ENCODE measurements at regions not wholly inside any gene's neighbourhood (a gene's known extent, or its start where the extent isn't known, plus 50 kb on each side); places are given as distances from the start of the nearest gene placed in this dataset.

DNA sequence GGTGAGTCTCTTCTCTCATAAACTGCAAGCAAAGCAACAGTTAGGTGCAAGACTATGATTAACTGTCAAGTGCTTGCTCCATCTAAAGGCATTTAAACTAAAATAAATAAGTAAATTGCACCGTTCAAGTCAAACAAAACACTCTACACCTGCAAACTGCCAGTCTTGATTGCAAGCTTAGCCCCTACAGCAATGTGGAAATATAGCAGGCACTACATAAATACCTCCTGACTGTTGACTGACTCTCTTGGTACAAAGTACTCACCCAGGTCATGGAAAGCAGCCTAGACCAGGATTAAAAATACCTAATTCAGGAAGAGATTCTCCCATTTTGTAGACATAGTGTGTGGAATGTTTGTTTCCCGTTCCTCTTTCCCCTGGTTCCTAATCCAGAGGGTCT is 176.6 kb upstream of the KLHL29 start:
- Histone ChIP-seq H2BK120ac (ENCODE audit: low read depth, low read length) (no peak overlapping the region), H3K79me1 (ENCODE audit: low read depth in 1 of 2, low read length in 2 of 2) (no peaks in the 10 kb centered on the region), H4K20me1 (ENCODE audit: insufficient read depth, low read length) (no peaks in the 10 kb centered on the region), H4K8ac (ENCODE audit: low read depth in 2 of 2, low read length in 2 of 2) (no peak overlapping the region), H3K23ac (ENCODE audit: low read depth, low read length) (no peak overlapping the region), H3K27me3 (ENCODE audit: control insufficient read depth, insufficient read depth, low read length) (no peaks in the 10 kb centered on the region), H3K14ac (replicated peaks; ENCODE audit: low read depth, low read length) (no peak overlapping the region), H2AK5ac (ENCODE audit: low read depth, low read length) (no peak overlapping the region), H3K9ac (ENCODE audit: low read depth, low read length) (no peak overlapping the region), H3K4me2 (ENCODE audit: low read depth, low read length) (no peak overlapping the region), H2BK20ac (ENCODE audit: low read depth, low read length) (no peak overlapping the region), H3K36me3 (ENCODE audit: control insufficient read depth, insufficient read depth, low read length) (no peaks in the 10 kb centered on the region), H2BK15ac (ENCODE audit: low read depth, low read length) (no peak overlapping the region), H3K9me1 (ENCODE audit: insufficient read depth, low read length) (no peaks in the 10 kb centered on the region; the same call in 1 of the 2 replicates), H3K4me1 (ENCODE audit: control insufficient read depth, insufficient read depth, low read length) (no peaks in the 10 kb centered on the region), H3K27ac (ENCODE audit: insufficient read depth, low read length) (no peak overlapping the region), H3K18ac (ENCODE audit: low read depth, low read length) (no peak overlapping the region), H2BK5ac (ENCODE audit: low read depth, low read length, poor library complexity, severe bottlenecking) (no peak overlapping the region), H2AK9ac (replicated peaks; ENCODE audit: low read depth, low read length, poor library complexity) (no peak overlapping the region), H3K4ac (ENCODE audit: low read depth, low read length) (no peak overlapping the region), H2AFZ (replicated peaks; ENCODE audit: low read length, poor library complexity) (no peak overlapping the region), H4K91ac (ENCODE audit: insufficient read depth, low read depth, low read length) (no peak overlapping the region), H3K56ac (ENCODE audit: extremely low read depth, insufficient read depth, low read length) (no peak overlapping the region), H3K9me3 (ENCODE audit: control insufficient read depth, insufficient read depth, low read length) (no peaks in the 10 kb centered on the region), H3K4me3 (ENCODE audit: insufficient read depth, low read depth, low read length) (no peak overlapping the region), H4K5ac (ENCODE audit: low read depth, low read length) (no peak overlapping the region)
- POLR2A ChIA-PET (ENCODE audit: unreplicated experiment) = no interaction called here
- BruUV-seq (replicated peaks) = no TSS peak
- CTCF ChIA-PET = no interaction called here
- dilution Hi-C loops (cut with HindIII; ENCODE audit: low sequenced_read_pairs, unreplicated experiment) (no loop called here), in situ Hi-C loops (cut with MboI; ENCODE audit: low sequenced_read_pairs) (no loop called here), intact Hi-C loops (cut with micrococcal nuclease) (no loop called here)
- ATAC-seq (ENCODE audit: low read depth) = no peak
- DNase-seq = no peak
- TF ChIP-seq NFE2L2 (IDR thresholded peaks at IDR 0.05; ENCODE audit: low read depth, low read length) (no peak), CEBPB (IDR thresholded peaks at IDR 0.05; ENCODE audit: low read depth, low read length) (no peak), BHLHE40 (IDR thresholded peaks at IDR 0.05; ENCODE audit: low read depth, low read length) (no peak), SMC3 (IDR thresholded peaks at IDR 0.05; ENCODE audit: low read depth, low read length) (no peak), RFX5 (IDR thresholded peaks at IDR 0.05; ENCODE audit: low read depth, low read length) (no peak), FOS (IDR thresholded peaks at IDR 0.05; ENCODE audit: low read depth, low read length) (no peak), RCOR1 (IDR thresholded peaks at IDR 0.05; ENCODE audit: insufficient replicate concordance, low read length) (no peak), MAZ (IDR thresholded peaks at IDR 0.05; ENCODE audit: borderline replicate concordance, low read depth, low read length) (no peak)
- TF ChIP-seq, protein P1, sequence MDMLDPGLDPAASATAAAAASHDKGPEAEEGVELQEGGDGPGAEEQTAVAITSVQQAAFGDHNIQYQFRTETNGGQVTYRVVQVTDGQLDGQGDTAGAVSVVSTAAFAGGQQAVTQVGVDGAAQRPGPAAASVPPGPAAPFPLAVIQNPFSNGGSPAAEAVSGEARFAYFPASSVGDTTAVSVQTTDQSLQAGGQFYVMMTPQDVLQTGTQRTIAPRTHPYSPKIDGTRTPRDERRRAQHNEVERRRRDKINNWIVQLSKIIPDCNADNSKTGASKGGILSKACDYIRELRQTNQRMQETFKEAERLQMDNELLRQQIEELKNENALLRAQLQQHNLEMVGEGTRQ (IDR thresholded peaks at IDR 0.05; ENCODE audit: low read depth, low read length) = no peak
- WGBS, 2 experiments (ENCODE audit: extremely low coverage in 2 of 2, insufficient read length in 1 of 2) = no CpG with 5 or more reads among the region's 2 CpGs

All from IMR-90 (cell line).